ENCODE measurements at regions not wholly inside any gene's neighbourhood (a gene's known extent, or its start where the extent isn't known, plus 50 kb on each side); places are given as distances from the start of the nearest gene placed in this dataset.

GRCh38 chr2:236748385-236748784, 178.8 kb downstream of the ACKR3 start:
- TF ChIP-seq CTCF (IDR thresholded peaks at IDR 0.05): no peak
- TF ChIP-seq FOXP4 (CRISPR knock-in tag; IDR thresholded peaks at IDR 0.05): no peak
- no peak for TF ChIP-seq NR1H2 (CRISPR knock-in tag; IDR thresholded peaks at IDR 0.05)
- no peak for TF ChIP-seq AFF4 (CRISPR knock-in tag; IDR thresholded peaks at IDR 0.05; ENCODE audit: borderline replicate concordance)
- TF ChIP-seq SMAD4 (CRISPR knock-in tag; IDR thresholded peaks at IDR 0.05): no peak
- no peak for TF ChIP-seq OVOL2 (CRISPR knock-in tag; IDR thresholded peaks at IDR 0.05; ENCODE audit: borderline replicate concordance)
- TF ChIP-seq MAX (CRISPR knock-in tag; IDR thresholded peaks at IDR 0.05): no peak
- no peak for TF ChIP-seq ZNF232 (CRISPR knock-in tag; IDR thresholded peaks at IDR 0.05)
- no peak for TF ChIP-seq USF1 (CRISPR knock-in tag; IDR thresholded peaks at IDR 0.05)
- no peak for TF ChIP-seq JUN (CRISPR knock-in tag; IDR thresholded peaks at IDR 0.05)
- no peak for TF ChIP-seq TCF7 (CRISPR knock-in tag; IDR thresholded peaks at IDR 0.05; ENCODE audit: low read depth)
